CD4-positive, alpha-beta T cell treated with Interleukin-17A for 1 hour (primary cell): ENCODE measurements at regions not wholly inside any gene's neighbourhood (a gene's known extent, or its start where the extent isn't known, plus 50 kb on each side); places are given as distances from the start of the nearest gene placed in this dataset.
"Not testable (repeated sequence)": the region's sequence is repeated elsewhere in the genome, so short reads cannot be mapped to it uniquely, and the experiment has no call there.

Source experiments
- DNase-seq: peaks from one replicate; pipeline ENCODE4 v3.0.0-alpha.2; 2020

GRCh38 chr15:81937189-81937588 lies 108.6 kb downstream of the MEX3B start:
- no peak for DNase-seq

- no peak for DNase-seq
Measured at GRCh38 chr15:81930582-81931369, 115.0 kb downstream of the MEX3B start.

- DNase-seq: no peak
Measured at GRCh38 chr15:81929557-81929956, 116.3 kb downstream of the MEX3B start.

- DNase-seq: no peak
Measured at GRCh38 chr15:81926981-81927380, 118.8 kb downstream of the MEX3B start.

- DNase-seq: no peak
Measured at GRCh38 chr15:81924729-81925128, 121.1 kb downstream of the MEX3B start.

GRCh38 chr15:81923561-81924350 lies 122.1 kb downstream of the MEX3B start:
- DNase-seq: no peak

GRCh38 chr15:81922143-81922542 lies 123.7 kb downstream of the MEX3B start:
- no peak for DNase-seq

- no peak for DNase-seq
Measured at GRCh38 chr15:81921163-81921562, 124.7 kb downstream of the MEX3B start.

GRCh38 chr15:81918767-81919166 lies 127.1 kb downstream of the MEX3B start:
- DNase-seq: not testable (repeated sequence)

- no peak for DNase-seq
Measured at GRCh38 chr15:81916451-81916850, 129.4 kb downstream of the MEX3B start.

GRCh38 chr15:81915990-81916389 lies 129.8 kb downstream of the MEX3B start:
- DNase-seq: no peak

- DNase-seq: no peak
Measured at GRCh38 chr15:81914734-81915256, 131.0 kb downstream of the MEX3B start.

GRCh38 chr15:81914333-81914732 lies 131.5 kb downstream of the MEX3B start:
- DNase-seq: no peak

GRCh38 chr15:81911022-81911971 lies 134.5 kb downstream of the MEX3B start:
- no peak for DNase-seq

GRCh38 chr15:81910355-81911021 lies 135.3 kb downstream of the MEX3B start:
- no peak for DNase-seq

GRCh38 chr15:81909011-81909358 lies 136.8 kb downstream of the MEX3B start:
- DNase-seq: no peak

- no peak for DNase-seq
Measured at GRCh38 chr15:81908111-81908510, 137.7 kb downstream of the MEX3B start.

- no peak for DNase-seq
Measured at GRCh38 chr15:81907521-81907920, 138.3 kb downstream of the MEX3B start.

- no peak for DNase-seq
Measured at GRCh38 chr15:81905889-81906288, 139.9 kb downstream of the MEX3B start.

GRCh38 chr15:81901319-81901718 lies 144.5 kb downstream of the MEX3B start:
- DNase-seq: no peak

- DNase-seq: no peak
Measured at GRCh38 chr15:81899730-81900129, 146.1 kb downstream of the MEX3B start.

GRCh38 chr15:81899024-81899423 lies 146.8 kb downstream of the MEX3B start:
- DNase-seq: no peak
